H4 (cell line): ENCODE measurements at regions not wholly inside any gene's neighbourhood (a gene's known extent, or its start where the extent isn't known, plus 50 kb on each side); places are given as distances from the start of the nearest gene placed in this dataset.
"Not testable (repeated sequence)": the region's sequence is repeated elsewhere in the genome, so short reads cannot be mapped to it uniquely, and the experiment has no call there.

ENCODE experiments used
- DNase-seq: peaks from one replicate; pipeline ENCODE4 v3.0.0-alpha.2; 2015; ENCODE audit warnings: low spot score

GRCh38 chr3:173342679-173343078, 54.9 kb upstream of the NLGN1 start:
- DNase-seq, result no peak

- no peak for DNase-seq
These were observed 56.9 kb upstream of the NLGN1 start for GRCh38 chr3:173340626-173341025.

- DNase-seq, result no peak
These were observed 61.3 kb upstream of the NLGN1 start for GRCh38 chr3:173336261-173336660.

- DNase-seq, result no peak
These were observed 91.4 kb upstream of the NLGN1 start for GRCh38 chr3:173306110-173306509.

GRCh38 chr3:173304182-173304800, 93.3 kb upstream of the NLGN1 start:
- no peak for DNase-seq

- DNase-seq, result no peak
These were observed 95.9 kb upstream of the NLGN1 start for GRCh38 chr3:173301647-173302046.

GRCh38 chr3:173289072-173289471, 108.5 kb upstream of the NLGN1 start:
- DNase-seq, result no peak

- DNase-seq, result no peak
These were observed 110.2 kb upstream of the NLGN1 start for GRCh38 chr3:173287361-173287760.

GRCh38 chr3:173286507-173286906, 111.0 kb upstream of the NLGN1 start:
- not testable (repeated sequence) for DNase-seq

GRCh38 chr3:173284301-173284700, 113.2 kb upstream of the NLGN1 start:
- no peak for DNase-seq

- peak; percentile 50 for DNase-seq
These were observed 121.8 kb upstream of the NLGN1 start for GRCh38 chr3:173275740-173276139.

GRCh38 chr3:173273838-173274237, 123.7 kb upstream of the NLGN1 start:
- DNase-seq, result no peak

- no peak for DNase-seq
These were observed 127.7 kb upstream of the SPATA16 start for GRCh38 chr3:173268781-173269180.

GRCh38 chr3:173267716-173268115, 126.7 kb upstream of the SPATA16 start:
- DNase-seq, result no peak

- no peak for DNase-seq
These were observed 125.4 kb upstream of the SPATA16 start for GRCh38 chr3:173266441-173266840.

GRCh38 chr3:173258697-173259096, 117.7 kb upstream of the SPATA16 start:
- DNase-seq, result no peak

GRCh38 chr3:173257797-173258196, 116.8 kb upstream of the SPATA16 start:
- no peak for DNase-seq

- no peak for DNase-seq
These were observed 114.5 kb upstream of the SPATA16 start for GRCh38 chr3:173255555-173255954.

GRCh38 chr3:173253471-173253870, 112.4 kb upstream of the SPATA16 start:
- no peak for DNase-seq

- DNase-seq, result no peak
These were observed 108.4 kb upstream of the SPATA16 start for GRCh38 chr3:173249457-173249856.

- DNase-seq, result no peak
These were observed 100.7 kb upstream of the SPATA16 start for GRCh38 chr3:173241727-173242126.

- no peak for DNase-seq
These were observed 97.1 kb upstream of the SPATA16 start for GRCh38 chr3:173238091-173238490.

GRCh38 chr3:173225351-173225750, 84.3 kb upstream of the SPATA16 start:
- no peak for DNase-seq

- DNase-seq, result peak; percentile 25
These were observed 80.0 kb upstream of the SPATA16 start for GRCh38 chr3:173221010-173221409.
